ENCODE measurements at regions not wholly inside any gene's neighbourhood (a gene's known extent, or its start where the extent isn't known, plus 50 kb on each side); places are given as distances from the start of the nearest gene placed in this dataset.

DNA sequence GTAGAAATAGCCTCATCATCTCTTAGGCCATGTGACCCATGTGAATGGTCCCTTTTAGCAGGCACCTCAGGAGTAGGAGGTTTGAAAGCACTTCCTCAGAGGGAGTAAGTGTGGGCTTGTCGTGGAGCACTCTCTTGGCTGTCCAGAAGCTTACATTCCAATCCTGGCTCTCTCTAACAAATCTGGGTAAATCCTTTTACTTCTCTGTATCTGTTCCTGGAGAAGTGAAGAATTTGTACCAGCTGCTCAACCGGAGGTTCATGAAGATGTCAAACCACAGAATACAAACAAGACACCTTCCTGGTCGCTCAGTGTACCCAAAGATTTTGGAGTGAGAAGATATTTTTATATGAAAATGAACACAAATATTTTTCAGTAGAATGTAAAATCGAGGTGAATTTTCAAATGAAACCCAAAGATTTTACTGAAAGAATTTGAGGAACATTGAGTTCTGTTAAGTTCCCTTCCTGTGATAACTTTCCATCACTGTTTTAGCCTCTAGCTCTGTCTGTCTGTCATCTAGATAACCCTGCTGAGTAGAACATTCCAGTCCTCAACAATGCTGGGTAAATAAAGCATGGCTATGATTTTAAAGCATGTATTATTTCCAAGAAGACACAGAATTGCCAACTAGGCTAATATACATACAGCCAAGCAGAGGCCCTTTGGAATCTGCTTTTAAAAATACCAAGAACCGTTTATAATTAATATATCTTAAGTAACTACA lies 263.9 kb upstream of the RGS6 start:
- Mint-ChIP-seq H3K4me1 (ENCODE audit: low read depth) (no peaks in the 10 kb centered on the region), H3K36me3 (ENCODE audit: low read depth) (peaks cover 68% of the 10 kb centered on the region), H3K9me3 (no peaks in the 10 kb centered on the region), H3K27ac (no peak overlapping the region), H3K27me3 (no peaks in the 10 kb centered on the region), H3K4me3 (no peak overlapping the region)
- TF ChIP-seq, protein P1, sequence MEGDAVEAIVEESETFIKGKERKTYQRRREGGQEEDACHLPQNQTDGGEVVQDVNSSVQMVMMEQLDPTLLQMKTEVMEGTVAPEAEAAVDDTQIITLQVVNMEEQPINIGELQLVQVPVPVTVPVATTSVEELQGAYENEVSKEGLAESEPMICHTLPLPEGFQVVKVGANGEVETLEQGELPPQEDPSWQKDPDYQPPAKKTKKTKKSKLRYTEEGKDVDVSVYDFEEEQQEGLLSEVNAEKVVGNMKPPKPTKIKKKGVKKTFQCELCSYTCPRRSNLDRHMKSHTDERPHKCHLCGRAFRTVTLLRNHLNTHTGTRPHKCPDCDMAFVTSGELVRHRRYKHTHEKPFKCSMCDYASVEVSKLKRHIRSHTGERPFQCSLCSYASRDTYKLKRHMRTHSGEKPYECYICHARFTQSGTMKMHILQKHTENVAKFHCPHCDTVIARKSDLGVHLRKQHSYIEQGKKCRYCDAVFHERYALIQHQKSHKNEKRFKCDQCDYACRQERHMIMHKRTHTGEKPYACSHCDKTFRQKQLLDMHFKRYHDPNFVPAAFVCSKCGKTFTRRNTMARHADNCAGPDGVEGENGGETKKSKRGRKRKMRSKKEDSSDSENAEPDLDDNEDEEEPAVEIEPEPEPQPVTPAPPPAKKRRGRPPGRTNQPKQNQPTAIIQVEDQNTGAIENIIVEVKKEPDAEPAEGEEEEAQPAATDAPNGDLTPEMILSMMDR (IDR thresholded peaks at IDR 0.05), result no peak
- Histone ChIP-seq H3K4me3 (ENCODE audit: low read length) (no peak overlapping the region), H3K9me3 (ENCODE audit: control insufficient read depth in 1 of 2, insufficient read depth in 1 of 2, low read length in 2 of 2) (no peaks in the 10 kb centered on the region), H3K27me3 (ENCODE audit: control insufficient read depth in 1 of 2, insufficient read depth in 2 of 2, low read length in 2 of 2) (no peaks in the 10 kb centered on the region), H3K4me1 (ENCODE audit: insufficient read depth, low read length) (no peaks in the 10 kb centered on the region), H3K36me3 (ENCODE audit: insufficient read depth, low read length) (peaks cover 11% of the 10 kb centered on the region), H3K27ac (ENCODE audit: low read depth in 1 of 2, low read length in 2 of 2) (no peak overlapping the region)
- no peak for ATAC-seq (ENCODE audit: poor library complexity)
- intact Hi-C loops (cut with DNase I, micrococcal nuclease), result no loop called here
- DNase-seq, result no peak
- ChIA-PET CTCF (no interaction called here), POLR2A (no interaction called here)

DNA sequence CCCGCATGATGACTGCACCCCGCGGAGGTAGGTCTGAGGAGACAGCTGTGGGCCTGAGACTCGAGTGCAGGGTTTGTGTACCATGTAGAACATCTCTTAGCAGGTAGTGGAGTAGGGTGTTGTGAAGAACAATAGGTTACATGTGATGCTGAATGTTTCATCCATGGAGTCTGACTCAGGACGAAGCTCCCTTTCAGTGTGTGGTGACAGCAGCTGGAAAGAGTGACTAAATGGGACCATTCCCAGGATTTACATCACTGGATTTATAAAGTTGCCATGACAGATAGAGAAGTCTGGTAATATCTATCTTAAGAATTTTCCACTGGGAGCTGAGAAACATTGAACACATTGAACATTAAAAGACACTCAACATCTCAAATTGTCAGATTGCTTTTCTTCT lies 259.6 kb upstream of the RGS6 start:
- Mint-ChIP-seq H3K4me1 (ENCODE audit: low read depth) (no peaks in the 10 kb centered on the region), H3K4me3 (no peak overlapping the region), H3K36me3 (ENCODE audit: low read depth) (peaks cover 72% of the 10 kb centered on the region), H3K27ac (no peak overlapping the region), H3K9me3 (no peaks in the 10 kb centered on the region), H3K27me3 (no peaks in the 10 kb centered on the region)
- CTCF ChIA-PET, result no interaction called here
- Histone ChIP-seq H3K27me3 (ENCODE audit: control insufficient read depth in 1 of 2, insufficient read depth in 2 of 2, low read length in 2 of 2) (no peaks in the 10 kb centered on the region), H3K9me3 (ENCODE audit: control insufficient read depth in 1 of 2, insufficient read depth in 1 of 2, low read length in 2 of 2) (peaks cover 0 to 3% of the 10 kb centered on the region in 2 experiments), H3K4me1 (ENCODE audit: insufficient read depth, low read length) (no peaks in the 10 kb centered on the region), H3K36me3 (ENCODE audit: insufficient read depth, low read length) (peaks cover 28% of the 10 kb centered on the region), H3K27ac (ENCODE audit: low read depth in 1 of 2, low read length in 2 of 2) (no peak overlapping the region), H3K4me3 (ENCODE audit: low read length) (no peak overlapping the region)
- no peak for DNase-seq
- POLR2A ChIA-PET, result no interaction called here
- ATAC-seq (ENCODE audit: poor library complexity), result no peak
- intact Hi-C loops (cut with DNase I, micrococcal nuclease), result no loop called here
- TF ChIP-seq, protein P1 (IDR thresholded peaks at IDR 0.05), result no peak

DNA sequence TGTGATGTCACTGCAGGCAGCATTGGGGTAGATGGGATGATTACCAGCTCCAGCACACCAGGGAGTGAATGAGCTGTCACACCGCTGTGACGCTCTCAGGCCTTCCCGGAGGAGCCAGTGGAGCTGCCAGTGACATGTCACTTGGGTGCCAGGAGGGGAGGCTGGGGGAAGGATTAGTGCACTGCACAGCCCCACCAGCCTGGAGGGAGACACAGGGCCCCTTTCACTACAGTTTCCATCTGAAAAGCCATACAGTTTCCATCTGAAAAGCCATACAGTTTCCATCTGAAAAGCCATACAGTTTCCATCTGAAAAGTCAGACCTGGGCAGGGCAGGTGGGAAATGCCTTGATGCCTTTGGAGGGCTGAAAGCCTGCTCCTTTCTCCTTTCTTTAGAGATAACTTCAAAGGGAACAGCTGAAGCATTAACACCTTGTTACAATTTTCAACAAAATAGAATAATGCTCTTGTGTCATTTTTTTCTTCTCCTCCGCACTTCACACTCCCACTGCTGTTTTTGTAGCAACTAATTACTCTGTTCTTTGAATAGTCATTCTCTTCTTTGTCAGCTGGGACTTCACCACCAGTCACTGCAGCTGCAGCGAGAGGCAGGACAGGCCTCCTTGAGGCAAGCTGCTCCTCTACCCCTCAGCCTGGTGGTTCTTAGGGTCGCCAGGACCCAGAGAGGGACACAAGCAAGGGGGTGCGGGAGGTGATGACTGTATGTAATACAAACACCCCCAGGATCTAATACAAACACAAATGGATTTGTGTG lies 256.9 kb upstream of the RGS6 start:
- H3K4me3 Mint-ChIP-seq, result no peak overlapping the region
- Histone ChIP-seq H3K4me3 (ENCODE audit: low read length) (no peak overlapping the region), H3K4me1 (ENCODE audit: insufficient read depth, low read length) (no peaks in the 10 kb centered on the region), H3K36me3 (ENCODE audit: insufficient read depth, low read length) (peaks cover 28% of the 10 kb centered on the region), H3K9me3 (ENCODE audit: control insufficient read depth in 1 of 2, insufficient read depth in 1 of 2, low read length in 2 of 2) (peaks cover 0 to 3% of the 10 kb centered on the region in 2 experiments), H3K27me3 (ENCODE audit: control insufficient read depth in 1 of 2, insufficient read depth in 2 of 2, low read length in 2 of 2) (no peaks in the 10 kb centered on the region), H3K27ac (ENCODE audit: low read depth in 1 of 2, low read length in 2 of 2) (no peak overlapping the region)
- H3K27ac Mint-ChIP-seq, result no peak overlapping the region
- TF ChIP-seq, protein P1 (IDR thresholded peaks at IDR 0.05), result no peak
- intact Hi-C loops (cut with DNase I, micrococcal nuclease), result no loop called here
- ATAC-seq (ENCODE audit: poor library complexity), result no peak
- POLR2A ChIA-PET, result no interaction called here
- no peak for DNase-seq
- CTCF ChIA-PET, result no interaction called here
- H3K27me3 Mint-ChIP-seq, result no peaks in the 10 kb centered on the region
- H3K4me1 Mint-ChIP-seq (ENCODE audit: low read depth), result no peaks in the 10 kb centered on the region
- no peaks in the 10 kb centered on the region for H3K9me3 Mint-ChIP-seq
- peaks cover 75% of the 10 kb centered on the region for H3K36me3 Mint-ChIP-seq (ENCODE audit: low read depth)
